ENCODE measurements at regions not wholly inside any gene's neighbourhood (a gene's known extent, or its start where the extent isn't known, plus 50 kb on each side); places are given as distances from the start of the nearest gene placed in this dataset.

- TF ChIP-seq CTCF (IDR thresholded peaks at IDR 0.05): no peak
- no peak for TF ChIP-seq POLR2A (IDR thresholded peaks at IDR 0.05)
Observed at GRCh38 chrY:19053806-19054205, 280.3 kb upstream of the HSFY2 start.
